ENCODE measurements at regions not wholly inside any gene's neighbourhood (a gene's known extent, or its start where the extent isn't known, plus 50 kb on each side); places are given as distances from the start of the nearest gene placed in this dataset.

GRCh38 chr2:210963386-210963785 is 407.0 kb downstream of the CPS1 start:
- no peak for ATAC-seq
- TF ChIP-seq CTCF (IDR thresholded peaks at IDR 0.05): no peak

DNA sequence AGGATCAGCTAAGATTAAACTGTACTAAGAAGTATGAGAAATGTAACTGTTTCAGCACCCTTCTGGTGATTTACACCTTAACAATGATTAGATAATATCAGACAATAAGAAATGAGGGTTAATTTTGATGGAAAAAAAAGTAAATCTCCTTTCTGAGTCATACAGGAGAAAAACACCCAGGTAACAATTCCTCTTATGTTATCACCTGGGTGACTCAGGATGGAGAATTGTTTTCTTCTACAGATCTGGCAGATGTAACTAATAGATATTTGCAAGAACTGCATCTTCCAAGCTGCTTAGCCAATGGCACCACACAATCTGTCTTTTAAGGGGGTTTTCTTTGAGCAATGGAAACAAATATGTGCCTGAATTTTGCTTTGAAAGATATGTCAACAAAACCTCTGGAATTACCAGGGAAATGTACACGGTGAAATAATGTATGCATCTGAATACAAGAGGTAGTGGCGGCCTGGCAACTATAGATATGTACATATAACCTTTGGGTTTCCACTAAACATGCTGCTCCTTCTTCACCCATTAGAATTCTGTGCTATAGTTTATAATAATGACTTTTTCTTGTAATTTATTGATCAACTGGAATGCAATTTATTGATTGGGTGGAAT is 407.9 kb downstream of the CPS1 start:
- no peaks in the 10 kb centered on the region for H3K9me3 ChIP-seq
- no peaks in the 10 kb centered on the region for H3K4me1 ChIP-seq
- H3K4me3 ChIP-seq: no peak overlapping the region
- no peak for DNase-seq
- H3K36me3 ChIP-seq: no peaks in the 10 kb centered on the region
- 77 to 90% methylated on average over 2 of the region's 2 CpGs for WGBS, 2 donors
- no peak overlapping the region for H3K27ac ChIP-seq
- no peak for ATAC-seq
- intact Hi-C loops (cut with DNase I): no loop called here
- TF ChIP-seq CTCF (IDR thresholded peaks at IDR 0.05): no peak
- H3K27me3 ChIP-seq: no peaks in the 10 kb centered on the region

More at GRCh38 chr2:210963386-210963785, 407.0 kb downstream of the CPS1 start:
- Histone ChIP-seq H3K36me3 (no peaks in the 10 kb centered on the region), H3K4me3 (no peak overlapping the region), H3K27ac (no peak overlapping the region), H3K4me1 (no peaks in the 10 kb centered on the region), H3K9me3 (no peaks in the 10 kb centered on the region), H3K27me3 (no peaks in the 10 kb centered on the region)
- 65 to 69% methylated on average over 2 of the region's 2 CpGs for WGBS, 2 donors
- intact Hi-C loops (cut with DNase I): no loop called here
- no peak for DNase-seq

GRCh38 chr2:210965472-210965871 is 409.1 kb downstream of the CPS1 start:
- intact Hi-C loops (cut with DNase I): no loop called here

DNA sequence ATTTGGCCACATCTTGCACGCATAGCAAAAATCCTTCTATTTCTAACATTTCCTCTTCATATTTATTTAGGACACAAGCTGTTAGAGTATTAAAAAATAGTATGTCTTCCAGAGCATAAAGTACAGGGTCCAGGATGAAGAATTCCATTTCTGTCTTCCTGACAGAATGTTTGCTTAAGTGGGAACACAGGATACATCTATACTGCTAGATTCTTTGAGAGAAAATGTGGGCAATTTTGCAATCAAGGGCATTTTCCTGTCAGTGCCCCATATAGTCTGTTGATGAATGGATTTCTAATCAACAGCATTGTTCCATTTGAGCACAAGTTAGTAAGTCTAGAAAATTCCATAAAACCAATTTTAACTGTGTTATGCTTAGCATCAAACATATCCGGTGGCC is 409.9 kb downstream of the CPS1 start:
- WGBS, 2 donors: 84 to 93% methylated on average over 2 of the region's 2 CpGs
- no peak for ATAC-seq

More at GRCh38 chr2:210965472-210965871, 409.1 kb downstream of the CPS1 start:
- no peaks in the 10 kb centered on the region for H3K9me3 ChIP-seq
- no peaks in the 10 kb centered on the region for H3K36me3 ChIP-seq
- no peaks in the 10 kb centered on the region for H3K4me1 ChIP-seq
- H3K27ac ChIP-seq: no peak overlapping the region
- WGBS, 2 donors: 70 to 76% methylated on average over 3 of the region's 3 CpGs
- no peak overlapping the region for H3K4me3 ChIP-seq
- no peak for ATAC-seq
- no peak for TF ChIP-seq CTCF (IDR thresholded peaks at IDR 0.05)
- DNase-seq: no peak
- no peaks in the 10 kb centered on the region for H3K27me3 ChIP-seq

More for the DNA sequence above, 409.9 kb downstream of the CPS1 start:
- Histone ChIP-seq H3K27me3 (no peaks in the 10 kb centered on the region), H3K36me3 (no peaks in the 10 kb centered on the region), H3K9me3 (no peaks in the 10 kb centered on the region), H3K4me1 (no peaks in the 10 kb centered on the region), H3K4me3 (no peak overlapping the region), H3K27ac (no peak overlapping the region)
- no peak for DNase-seq
- intact Hi-C loops (cut with DNase I): no loop called here
- no peak for TF ChIP-seq CTCF (IDR thresholded peaks at IDR 0.05)
